ENCODE measurements at regions not wholly inside any gene's neighbourhood (a gene's known extent, or its start where the extent isn't known, plus 50 kb on each side); places are given as distances from the start of the nearest gene placed in this dataset.

- no peak overlapping the region for H2AFZ ChIP-seq (ENCODE audit: low read length)
- WGBS, 2 donors (ENCODE audit: extremely low coverage in 2 of 2, insufficient read length in 2 of 2, insufficient replicate concordance in 1 of 2): no CpG with 5 or more reads among the region's 4 CpGs
- H3K36me3 ChIP-seq (replicated peaks in 1 of 2; ENCODE audit: control insufficient read depth in 2 of 2, insufficient read depth in 2 of 2, low read length in 2 of 2): no peaks in the 10 kb centered on the region
- H3K9me3 ChIP-seq (replicated peaks in 1 of 2; ENCODE audit: control insufficient read depth in 2 of 2, insufficient read depth in 1 of 2, low read depth in 1 of 2, low read length in 2 of 2): no peaks in the 10 kb centered on the region
- H3K4me3 ChIP-seq (ENCODE audit: low read length in 2 of 2): no peak overlapping the region
- H2BK12ac ChIP-seq (ENCODE audit: low read length): no peak overlapping the region
- no peak overlapping the region for H3K27ac ChIP-seq (replicated peaks; ENCODE audit: low read length)
- H3K23ac ChIP-seq (ENCODE audit: low read depth, low read length, poor library complexity): no peak overlapping the region
- no peaks in the 10 kb centered on the region for H3K27me3 ChIP-seq (ENCODE audit: control insufficient read depth in 3 of 3, insufficient read depth in 3 of 3, low read depth in 1 of 3, low read length in 3 of 3)
- no peak overlapping the region for H4K8ac ChIP-seq (ENCODE audit: low read depth, low read length)
- no peak overlapping the region for H2BK15ac ChIP-seq (ENCODE audit: low read length)
- H3K14ac ChIP-seq (ENCODE audit: low read length): no peak overlapping the region
- H3K4me2 ChIP-seq (ENCODE audit: insufficient read depth, low read length, poor library complexity, severe bottlenecking): no peak overlapping the region
- H2BK5ac ChIP-seq (ENCODE audit: low read length): no peak overlapping the region
- DNase-seq (ENCODE audit: low spot score): no peak
- no peak overlapping the region for H2BK120ac ChIP-seq (ENCODE audit: low read depth, low read length)
- H2AK5ac ChIP-seq (ENCODE audit: low read depth, low read length): no peak overlapping the region
- H3K4ac ChIP-seq (ENCODE audit: low read length): no peak overlapping the region
- no peak overlapping the region for H3K18ac ChIP-seq (ENCODE audit: low read length)
- no peak overlapping the region for H4K91ac ChIP-seq (ENCODE audit: low read depth, low read length, poor library complexity)
- H3K9ac ChIP-seq (ENCODE audit: low read depth, low read length, poor library complexity): no peak overlapping the region
- H3K4me1 ChIP-seq (ENCODE audit: control insufficient read depth in 2 of 2, insufficient read depth in 1 of 2, low read depth in 1 of 2, low read length in 2 of 2): no peaks in the 10 kb centered on the region
- no peaks in the 10 kb centered on the region for H3K79me1 ChIP-seq (ENCODE audit: low read depth, low read length)
Measured at GRCh38 chr6:40966860-40967259, 72.2 kb downstream of the UNC5CL start.

- Histone ChIP-seq H3K4me1 (ENCODE audit: control insufficient read depth in 2 of 2, insufficient read depth in 1 of 2, low read depth in 1 of 2, low read length in 2 of 2) (no peaks in the 10 kb centered on the region), H3K4me3 (ENCODE audit: low read length in 2 of 2) (no peak overlapping the region), H2BK15ac (ENCODE audit: low read length) (no peak overlapping the region), H3K14ac (ENCODE audit: low read length) (no peak overlapping the region), H3K18ac (ENCODE audit: low read length) (no peak overlapping the region), H2BK12ac (ENCODE audit: low read length) (no peak overlapping the region), H2AFZ (ENCODE audit: low read length) (no peak overlapping the region), H3K23ac (ENCODE audit: low read depth, low read length, poor library complexity) (no peak overlapping the region), H2BK120ac (ENCODE audit: low read depth, low read length) (no peak overlapping the region), H2AK5ac (ENCODE audit: low read depth, low read length) (no peak overlapping the region), H3K9ac (ENCODE audit: low read depth, low read length, poor library complexity) (no peak overlapping the region), H3K4me2 (ENCODE audit: insufficient read depth, low read length, poor library complexity, severe bottlenecking) (no peak overlapping the region), H4K91ac (ENCODE audit: low read depth, low read length, poor library complexity) (no peak overlapping the region), H3K9me3 (replicated peaks in 1 of 2; ENCODE audit: control insufficient read depth in 2 of 2, insufficient read depth in 1 of 2, low read depth in 1 of 2, low read length in 2 of 2) (no peaks in the 10 kb centered on the region), H3K4ac (ENCODE audit: low read length) (no peak overlapping the region), H3K36me3 (replicated peaks in 1 of 2; ENCODE audit: control insufficient read depth in 2 of 2, insufficient read depth in 2 of 2, low read length in 2 of 2) (no peaks in the 10 kb centered on the region), H2BK5ac (ENCODE audit: low read length) (no peak overlapping the region), H3K79me1 (ENCODE audit: low read depth, low read length) (no peaks in the 10 kb centered on the region), H3K27me3 (ENCODE audit: control insufficient read depth in 3 of 3, insufficient read depth in 3 of 3, low read depth in 1 of 3, low read length in 3 of 3) (no peaks in the 10 kb centered on the region), H4K8ac (ENCODE audit: low read depth, low read length) (no peak overlapping the region), H3K27ac (replicated peaks; ENCODE audit: low read length) (no peak overlapping the region)
- no peak for DNase-seq (ENCODE audit: low spot score)
- WGBS, 2 donors (ENCODE audit: extremely low coverage in 2 of 2, insufficient read length in 2 of 2, insufficient replicate concordance in 1 of 2): no CpG with 5 or more reads among the region's 2 CpGs
Measured at GRCh38 chr6:40965046-40965445, 74.0 kb downstream of the UNC5CL start.

GRCh38 chr6:40963019-40963418 lies 76.0 kb downstream of the UNC5CL start:
- H2BK15ac ChIP-seq (ENCODE audit: low read length): no peak overlapping the region
- no peak overlapping the region for H3K27ac ChIP-seq (replicated peaks; ENCODE audit: low read length)
- no peak overlapping the region for H3K4me3 ChIP-seq (ENCODE audit: low read length in 2 of 2)
- H2AK5ac ChIP-seq (ENCODE audit: low read depth, low read length): no peak overlapping the region
- H3K27me3 ChIP-seq (ENCODE audit: control insufficient read depth in 3 of 3, insufficient read depth in 3 of 3, low read depth in 1 of 3, low read length in 3 of 3): no peaks in the 10 kb centered on the region
- H4K91ac ChIP-seq (ENCODE audit: low read depth, low read length, poor library complexity): no peak overlapping the region
- no peak for DNase-seq (ENCODE audit: low spot score)
- no peak overlapping the region for H4K8ac ChIP-seq (ENCODE audit: low read depth, low read length)
- no peaks in the 10 kb centered on the region for H3K36me3 ChIP-seq (replicated peaks in 1 of 2; ENCODE audit: control insufficient read depth in 2 of 2, insufficient read depth in 2 of 2, low read length in 2 of 2)
- H3K4ac ChIP-seq (ENCODE audit: low read length): no peak overlapping the region
- no peak overlapping the region for H3K14ac ChIP-seq (ENCODE audit: low read length)
- H2AFZ ChIP-seq (ENCODE audit: low read length): no peak overlapping the region
- no peak overlapping the region for H2BK12ac ChIP-seq (ENCODE audit: low read length)
- no peaks in the 10 kb centered on the region for H3K79me1 ChIP-seq (ENCODE audit: low read depth, low read length)
- H3K23ac ChIP-seq (ENCODE audit: low read depth, low read length, poor library complexity): no peak overlapping the region
- no peak overlapping the region for H3K4me2 ChIP-seq (ENCODE audit: insufficient read depth, low read length, poor library complexity, severe bottlenecking)
- no peak overlapping the region for H3K9ac ChIP-seq (ENCODE audit: low read depth, low read length, poor library complexity)
- no CpG with 5 or more reads among the region's 3 CpGs for WGBS, 2 donors (ENCODE audit: extremely low coverage in 2 of 2, insufficient read length in 2 of 2, insufficient replicate concordance in 1 of 2)
- H3K18ac ChIP-seq (ENCODE audit: low read length): no peak overlapping the region
- no peak overlapping the region for H2BK5ac ChIP-seq (ENCODE audit: low read length)
- peaks cover 0 to 3% of the 10 kb centered on the region in 2 donors for H3K4me1 ChIP-seq (ENCODE audit: control insufficient read depth in 2 of 2, insufficient read depth in 1 of 2, low read depth in 1 of 2, low read length in 2 of 2)
- H2BK120ac ChIP-seq (ENCODE audit: low read depth, low read length): no peak overlapping the region
- H3K9me3 ChIP-seq (replicated peaks in 1 of 2; ENCODE audit: control insufficient read depth in 2 of 2, insufficient read depth in 1 of 2, low read depth in 1 of 2, low read length in 2 of 2): no peaks in the 10 kb centered on the region

- no peaks in the 10 kb centered on the region for H3K27me3 ChIP-seq (ENCODE audit: control insufficient read depth in 3 of 3, insufficient read depth in 3 of 3, low read depth in 1 of 3, low read length in 3 of 3)
- whole genome bisulfite sequencing, 2 donors (ENCODE audit: extremely low coverage in 2 of 2, insufficient read length in 2 of 2, insufficient replicate concordance in 1 of 2): no CpG with 5 or more reads among the region's 2 CpGs
- H4K8ac ChIP-seq (ENCODE audit: low read depth, low read length): no peak overlapping the region
- H3K4ac ChIP-seq (ENCODE audit: low read length): no peak overlapping the region
- H3K9me3 ChIP-seq (replicated peaks in 1 of 2; ENCODE audit: control insufficient read depth in 2 of 2, insufficient read depth in 1 of 2, low read depth in 1 of 2, low read length in 2 of 2): no peaks in the 10 kb centered on the region
- H3K9ac ChIP-seq (ENCODE audit: low read depth, low read length, poor library complexity): no peak overlapping the region
- no peak overlapping the region for H3K27ac ChIP-seq (replicated peaks; ENCODE audit: low read length)
- H3K4me2 ChIP-seq (ENCODE audit: insufficient read depth, low read length, poor library complexity, severe bottlenecking): no peak overlapping the region
- no peak overlapping the region for H2AFZ ChIP-seq (ENCODE audit: low read length)
- no peak overlapping the region for H2BK120ac ChIP-seq (ENCODE audit: low read depth, low read length)
- no peaks in the 10 kb centered on the region for H3K36me3 ChIP-seq (replicated peaks in 1 of 2; ENCODE audit: control insufficient read depth in 2 of 2, insufficient read depth in 2 of 2, low read length in 2 of 2)
- H3K18ac ChIP-seq (ENCODE audit: low read length): no peak overlapping the region
- DNase-seq (ENCODE audit: low spot score): no peak
- H2BK5ac ChIP-seq (ENCODE audit: low read length): no peak overlapping the region
- no peak overlapping the region for H4K91ac ChIP-seq (ENCODE audit: low read depth, low read length, poor library complexity)
- H2AK5ac ChIP-seq (ENCODE audit: low read depth, low read length): no peak overlapping the region
- H2BK12ac ChIP-seq (ENCODE audit: low read length): no peak overlapping the region
- H3K79me1 ChIP-seq (ENCODE audit: low read depth, low read length): no peaks in the 10 kb centered on the region
- peaks cover 0 to 3% of the 10 kb centered on the region in 2 donors for H3K4me1 ChIP-seq (ENCODE audit: control insufficient read depth in 2 of 2, insufficient read depth in 1 of 2, low read depth in 1 of 2, low read length in 2 of 2)
- no peak overlapping the region for H2BK15ac ChIP-seq (ENCODE audit: low read length)
- no peak overlapping the region for H3K23ac ChIP-seq (ENCODE audit: low read depth, low read length, poor library complexity)
- no peak overlapping the region for H3K4me3 ChIP-seq (ENCODE audit: low read length in 2 of 2)
- no peak overlapping the region for H3K14ac ChIP-seq (ENCODE audit: low read length)
Measured at GRCh38 chr6:40962241-40962640, 76.8 kb downstream of the UNC5CL start.
